OCI-LY3 (cell line): ENCODE measurements at regions not wholly inside any gene's neighbourhood (a gene's known extent, or its start where the extent isn't known, plus 50 kb on each side); places are given as distances from the start of the nearest gene placed in this dataset.
"Not testable (repeated sequence)": the region's sequence is repeated elsewhere in the genome, so short reads cannot be mapped to it uniquely, and the experiment has no call there.

Experiments used
- H2AFZ ChIP-seq: fragments of 200-600, 300-600 bp; shearing (Covaris generic); 2 replicates; pipeline ENCODE4 v1.6.0; 2014; ENCODE audit warnings: antibody characterized with exemption, low read depth, low read length
- H3K27ac ChIP-seq: fragments of 200-600, 300-600 bp; sonication (generic); 2 replicates; pipeline ENCODE4 v1.5.1; 2014; ENCODE audit warnings: mild to moderate bottlenecking, low read length, moderate library complexity, mixed read lengths
- H3K27me3 ChIP-seq: fragments of 200-600, 300-600 bp; sonication (generic); 2 replicates; pipeline ENCODE4 v1.6.1; 2014; ENCODE audit warnings: low read depth, low read length, mixed read lengths
- H3K36me3 ChIP-seq: fragments of 200-600, 300-600 bp; sonication (generic); replicated peaks from 2 replicates; pipeline ENCODE3; 2014; ENCODE audit warnings: low read depth, low read length, mixed read lengths
- H3K4me1 ChIP-seq: fragments of 300-600, 200-600 bp; sonication (generic); 2 replicates; pipeline ENCODE4 v1.6.1; 2014; ENCODE audit warnings: low read length, mixed read lengths
- H3K4me2 ChIP-seq: fragments of 200-600, 300-600 bp; sonication (generic); 2 replicates; pipeline ENCODE4 v1.6.1; 2014; ENCODE audit warnings: low read length, mixed read lengths
- H3K4me3 ChIP-seq: fragments of 300-600, 200-600 bp; sonication (generic); 2 replicates; pipeline ENCODE4 v1.5.1; 2014; ENCODE audit warnings: antibody characterized with exemption, mild to moderate bottlenecking, low read length, moderate library complexity
- H3K79me2 ChIP-seq: fragments of 300-600, 200-600 bp; shearing (Covaris generic); 2 replicates; pipeline ENCODE4 v1.6.1; 2014; ENCODE audit warnings: mild to moderate bottlenecking, low read length, mixed read lengths
- H3K9ac ChIP-seq: fragments of 300-600, 200-600 bp; shearing (Covaris generic); 2 replicates; pipeline ENCODE4 v1.6.0; 2014; ENCODE audit warnings: mild to moderate bottlenecking, low read length, moderate library complexity
- H3K9me3 ChIP-seq: fragments of 200-600, 300-600 bp; shearing (Covaris generic); 2 replicates; pipeline ENCODE4 v1.6.1; 2014; ENCODE audit warnings: low read length, mixed read lengths; ENCODE audit not compliant: insufficient read depth
- H4K20me1 ChIP-seq: fragments of 200-600, 300-600 bp; sonication (generic); 2 replicates; pipeline ENCODE4 v1.6.1; 2016; ENCODE audit warnings: low read length, mixed read lengths; ENCODE audit not compliant: insufficient read depth
- EZH2phosphoT487 ChIP-seq: fragments of 200-600 bp; shearing (Covaris generic); IDR thresholded peaks from 2 replicates; pipeline ENCODE4 v1.6.1; 2018; ENCODE audit warnings: antibody characterized with exemption, mixed run types, low read depth
- TF ChIP-seq, protein P1 (sequence below): fragments of 200-600, 300-600 bp; sonication (generic); IDR thresholded peaks from 2 replicates; pipeline ENCODE4 v1.5.1; 2014; ENCODE audit warnings: antibody characterized with exemption, low read length, low read depth

DNA sequence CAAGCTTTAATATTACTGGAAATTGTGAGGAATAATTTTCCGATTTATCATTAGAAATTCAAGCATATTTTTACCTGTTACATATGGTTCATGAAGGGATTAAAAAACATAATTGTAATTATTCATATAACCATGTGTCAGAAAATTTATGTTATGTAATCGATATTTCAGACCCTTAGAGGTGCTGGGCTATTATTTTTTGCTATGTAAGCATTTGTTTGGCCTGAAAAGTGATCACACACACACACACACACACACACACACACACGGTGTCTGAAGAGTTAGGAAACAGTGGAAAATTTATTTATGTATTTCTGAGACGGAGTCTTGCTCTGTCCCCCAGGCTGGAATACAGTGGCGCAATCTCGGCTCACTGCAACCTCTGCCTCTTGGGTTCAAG lies 375.5 kb downstream of the PTH2R start:
- Histone ChIP-seq H3K36me3 (no peaks in the 10 kb centered on the region), H3K27me3 (no peaks in the 10 kb centered on the region), H4K20me1 (no peaks in the 10 kb centered on the region), H3K4me3 (no peak overlapping the region), H3K9me3 (no peaks in the 10 kb centered on the region), H3K27ac (no peak overlapping the region), H2AFZ (no peak overlapping the region), H3K4me1 (no peaks in the 10 kb centered on the region), H3K9ac (no peak overlapping the region), H3K4me2 (no peak overlapping the region), H3K79me2 (no peaks in the 10 kb centered on the region)
- TF ChIP-seq EZH2phosphoT487: no peak
- TF ChIP-seq, protein P1, sequence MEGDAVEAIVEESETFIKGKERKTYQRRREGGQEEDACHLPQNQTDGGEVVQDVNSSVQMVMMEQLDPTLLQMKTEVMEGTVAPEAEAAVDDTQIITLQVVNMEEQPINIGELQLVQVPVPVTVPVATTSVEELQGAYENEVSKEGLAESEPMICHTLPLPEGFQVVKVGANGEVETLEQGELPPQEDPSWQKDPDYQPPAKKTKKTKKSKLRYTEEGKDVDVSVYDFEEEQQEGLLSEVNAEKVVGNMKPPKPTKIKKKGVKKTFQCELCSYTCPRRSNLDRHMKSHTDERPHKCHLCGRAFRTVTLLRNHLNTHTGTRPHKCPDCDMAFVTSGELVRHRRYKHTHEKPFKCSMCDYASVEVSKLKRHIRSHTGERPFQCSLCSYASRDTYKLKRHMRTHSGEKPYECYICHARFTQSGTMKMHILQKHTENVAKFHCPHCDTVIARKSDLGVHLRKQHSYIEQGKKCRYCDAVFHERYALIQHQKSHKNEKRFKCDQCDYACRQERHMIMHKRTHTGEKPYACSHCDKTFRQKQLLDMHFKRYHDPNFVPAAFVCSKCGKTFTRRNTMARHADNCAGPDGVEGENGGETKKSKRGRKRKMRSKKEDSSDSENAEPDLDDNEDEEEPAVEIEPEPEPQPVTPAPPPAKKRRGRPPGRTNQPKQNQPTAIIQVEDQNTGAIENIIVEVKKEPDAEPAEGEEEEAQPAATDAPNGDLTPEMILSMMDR: no peak

DNA sequence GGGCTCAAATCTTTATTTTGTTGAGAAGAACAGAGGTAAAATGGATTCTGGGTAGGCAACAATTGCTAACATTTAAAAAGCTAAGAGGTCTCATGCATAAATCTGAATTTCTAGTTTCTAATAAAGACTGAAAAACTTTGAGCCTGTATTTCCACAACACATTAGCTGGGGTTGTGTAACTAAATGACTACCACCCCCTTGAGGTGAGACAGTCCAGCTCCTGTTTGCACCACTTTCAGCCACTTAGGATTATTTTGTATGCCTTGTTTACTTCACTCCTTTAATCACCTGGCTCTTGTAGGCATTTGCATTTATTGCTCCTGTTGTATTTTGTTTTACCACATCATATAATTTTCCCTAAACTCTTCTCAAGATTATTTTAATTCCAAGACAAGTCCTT lies 376.6 kb downstream of the PTH2R start:
- Histone ChIP-seq H3K4me1 (no peaks in the 10 kb centered on the region), H2AFZ (no peak overlapping the region), H3K9ac (no peak overlapping the region), H3K4me3 (no peak overlapping the region), H3K9me3 (no peaks in the 10 kb centered on the region), H3K36me3 (no peaks in the 10 kb centered on the region), H4K20me1 (no peaks in the 10 kb centered on the region), H3K27ac (no peak overlapping the region), H3K4me2 (no peak overlapping the region), H3K27me3 (no peaks in the 10 kb centered on the region), H3K79me2 (no peaks in the 10 kb centered on the region)
- TF ChIP-seq, protein P1: peak; percentile 61
- TF ChIP-seq EZH2phosphoT487: no peak

DNA sequence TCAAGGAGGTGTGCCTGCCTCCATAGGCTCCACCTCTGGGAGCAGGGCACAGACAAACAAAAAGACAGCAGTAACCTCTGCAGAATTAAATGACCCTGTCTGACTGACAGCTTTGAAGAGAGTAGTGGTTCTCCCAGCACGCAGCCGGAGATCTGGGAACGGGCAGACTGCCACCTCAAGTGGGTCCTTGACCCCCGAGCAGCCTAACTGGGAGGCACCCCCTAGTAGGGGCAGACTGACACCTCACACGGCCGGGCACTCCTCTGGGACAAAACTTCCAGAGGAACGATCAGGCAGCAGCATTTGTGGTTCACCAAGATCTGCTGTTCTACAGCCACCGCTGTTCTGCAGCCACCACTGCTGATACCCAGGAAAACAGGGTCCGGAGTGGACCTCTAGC lies 378.2 kb downstream of the PTH2R start:
- H3K27ac ChIP-seq, H3K4me1 ChIP-seq, H2AFZ ChIP-seq, H3K9me3 ChIP-seq, H3K79me2 ChIP-seq, H3K4me3 ChIP-seq, H3K9ac ChIP-seq, H3K4me2 ChIP-seq, H4K20me1 ChIP-seq, H3K27me3 ChIP-seq, H3K36me3 ChIP-seq: not testable (repeated sequence)

DNA sequence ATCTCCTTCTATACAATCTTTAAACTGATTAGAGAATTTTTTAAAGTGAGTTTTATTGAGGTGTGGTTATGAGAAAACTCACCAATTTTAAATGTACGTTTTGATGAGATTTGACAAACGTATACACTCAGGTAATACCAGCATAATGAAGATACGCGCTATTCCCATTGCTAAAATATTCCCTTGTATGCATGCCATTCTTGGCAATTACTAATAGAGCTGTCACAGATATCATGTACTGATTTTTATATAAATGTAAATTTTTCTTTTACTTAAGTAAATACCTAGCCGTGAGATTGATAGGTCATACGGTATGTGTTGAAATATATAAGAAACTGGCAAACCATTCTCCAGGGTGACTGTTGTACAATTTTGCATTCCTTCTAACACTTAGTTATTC lies 384.7 kb downstream of the PTH2R start:
- Histone ChIP-seq H2AFZ (no peak overlapping the region), H3K79me2 (no peaks in the 10 kb centered on the region), H4K20me1 (no peaks in the 10 kb centered on the region), H3K4me2 (no peak overlapping the region), H3K9ac (no peak overlapping the region), H3K27me3 (no peaks in the 10 kb centered on the region), H3K27ac (no peak overlapping the region), H3K9me3 (no peaks in the 10 kb centered on the region), H3K36me3 (no peaks in the 10 kb centered on the region), H3K4me3 (no peak overlapping the region), H3K4me1 (no peaks in the 10 kb centered on the region)
- no peak for TF ChIP-seq EZH2phosphoT487
- TF ChIP-seq, protein P1: no peak

DNA sequence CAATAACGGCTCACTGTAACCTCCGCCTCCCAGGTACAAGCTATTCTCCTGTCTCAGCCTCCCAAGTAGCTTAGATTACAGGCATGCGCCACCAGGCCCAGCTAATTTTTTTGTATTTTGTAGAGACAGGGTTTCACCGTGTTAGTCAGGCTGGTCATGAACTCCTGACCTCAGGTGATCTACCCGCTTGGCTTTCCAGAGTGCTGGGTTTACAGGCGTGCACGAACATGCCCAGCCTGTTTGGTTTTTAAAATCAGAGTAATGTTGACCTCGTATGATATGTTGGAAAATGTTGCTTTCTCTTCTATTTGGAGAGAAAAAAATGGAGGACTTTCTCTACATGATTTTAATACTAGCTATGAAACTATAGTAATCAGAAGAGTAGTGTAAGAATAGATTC lies 386.2 kb downstream of the PTH2R start:
- Histone ChIP-seq H3K79me2 (no peaks in the 10 kb centered on the region), H4K20me1 (no peaks in the 10 kb centered on the region), H3K9ac (no peak overlapping the region), H3K4me1 (no peaks in the 10 kb centered on the region), H3K36me3 (no peaks in the 10 kb centered on the region), H3K27me3 (no peaks in the 10 kb centered on the region), H3K4me3 (no peak overlapping the region), H3K4me2 (no peak overlapping the region), H3K9me3 (no peaks in the 10 kb centered on the region), H3K27ac (no peak overlapping the region), H2AFZ (no peak overlapping the region)
- no peak for TF ChIP-seq EZH2phosphoT487
- TF ChIP-seq, protein P1: no peak
